Choroid plexus epithelial cell (primary cell): ENCODE measurements at regions not wholly inside any gene's neighbourhood (a gene's known extent, or its start where the extent isn't known, plus 50 kb on each side); places are given as distances from the start of the nearest gene placed in this dataset.

Source experiments
- DNase-seq: peaks from one replicate; pipeline ENCODE4 v3.0.0-alpha.2; 2010; ENCODE audit warnings: low read depth
- H3K4me3 ChIP-seq: 2 replicates; pipeline ENCODE4 v1.5.1; 2011; ENCODE audit warnings: low read depth, mild to moderate bottlenecking, control low read depth, low read length, moderate library complexity
- TF ChIP-seq, protein P1 (sequence below): conservative IDR thresholded peaks from 2 replicates; pipeline ENCODE4 v1.5.1; 2011; ENCODE audit warnings: low read depth, mild to moderate bottlenecking, control low read depth, inconsistent platforms, low read length, moderate library complexity

DNA sequence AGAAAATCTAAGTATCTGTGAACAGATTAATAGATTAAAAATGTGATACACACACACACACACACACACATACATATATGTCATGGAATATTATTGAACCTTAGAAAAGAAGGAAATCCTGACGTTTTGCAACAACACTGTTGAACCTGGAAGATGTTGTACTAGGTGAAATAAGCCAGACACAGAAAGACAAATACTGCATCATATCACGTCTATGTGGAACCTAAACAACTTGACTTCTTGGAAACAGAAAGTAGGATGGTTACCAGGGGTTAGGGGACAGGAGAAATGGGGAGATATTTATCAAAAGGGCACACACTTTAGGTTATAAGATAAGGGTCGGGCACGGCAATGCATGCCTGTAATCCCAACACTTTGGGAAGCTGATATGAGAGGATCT lies 698.4 kb upstream of the ID2 start:
- no peak for DNase-seq
- no peak overlapping the region for H3K4me3 ChIP-seq
- TF ChIP-seq, protein P1, sequence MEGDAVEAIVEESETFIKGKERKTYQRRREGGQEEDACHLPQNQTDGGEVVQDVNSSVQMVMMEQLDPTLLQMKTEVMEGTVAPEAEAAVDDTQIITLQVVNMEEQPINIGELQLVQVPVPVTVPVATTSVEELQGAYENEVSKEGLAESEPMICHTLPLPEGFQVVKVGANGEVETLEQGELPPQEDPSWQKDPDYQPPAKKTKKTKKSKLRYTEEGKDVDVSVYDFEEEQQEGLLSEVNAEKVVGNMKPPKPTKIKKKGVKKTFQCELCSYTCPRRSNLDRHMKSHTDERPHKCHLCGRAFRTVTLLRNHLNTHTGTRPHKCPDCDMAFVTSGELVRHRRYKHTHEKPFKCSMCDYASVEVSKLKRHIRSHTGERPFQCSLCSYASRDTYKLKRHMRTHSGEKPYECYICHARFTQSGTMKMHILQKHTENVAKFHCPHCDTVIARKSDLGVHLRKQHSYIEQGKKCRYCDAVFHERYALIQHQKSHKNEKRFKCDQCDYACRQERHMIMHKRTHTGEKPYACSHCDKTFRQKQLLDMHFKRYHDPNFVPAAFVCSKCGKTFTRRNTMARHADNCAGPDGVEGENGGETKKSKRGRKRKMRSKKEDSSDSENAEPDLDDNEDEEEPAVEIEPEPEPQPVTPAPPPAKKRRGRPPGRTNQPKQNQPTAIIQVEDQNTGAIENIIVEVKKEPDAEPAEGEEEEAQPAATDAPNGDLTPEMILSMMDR = no peak

DNA sequence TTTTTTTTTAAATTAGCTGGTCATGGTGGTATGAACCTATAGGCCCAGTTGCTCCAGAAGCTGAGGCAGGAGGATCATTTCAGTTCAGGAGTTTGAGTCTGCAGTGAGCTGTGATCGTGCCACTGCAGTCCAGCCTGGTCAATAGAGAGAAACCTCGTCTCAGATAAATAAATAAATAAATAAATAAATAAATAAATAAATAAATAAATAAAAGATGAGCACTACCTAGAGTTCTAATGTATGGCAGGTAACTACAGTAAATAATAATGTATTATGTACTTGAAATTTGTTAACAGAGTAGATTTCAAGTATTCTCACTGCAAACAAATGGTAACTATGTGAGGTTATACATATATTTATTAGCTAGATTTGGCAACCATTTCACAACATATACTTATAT lies 697.9 kb upstream of the ID2 start:
- TF ChIP-seq, protein P1 = no peak
- DNase-seq = no peak
- no peak overlapping the region for H3K4me3 ChIP-seq

DNA sequence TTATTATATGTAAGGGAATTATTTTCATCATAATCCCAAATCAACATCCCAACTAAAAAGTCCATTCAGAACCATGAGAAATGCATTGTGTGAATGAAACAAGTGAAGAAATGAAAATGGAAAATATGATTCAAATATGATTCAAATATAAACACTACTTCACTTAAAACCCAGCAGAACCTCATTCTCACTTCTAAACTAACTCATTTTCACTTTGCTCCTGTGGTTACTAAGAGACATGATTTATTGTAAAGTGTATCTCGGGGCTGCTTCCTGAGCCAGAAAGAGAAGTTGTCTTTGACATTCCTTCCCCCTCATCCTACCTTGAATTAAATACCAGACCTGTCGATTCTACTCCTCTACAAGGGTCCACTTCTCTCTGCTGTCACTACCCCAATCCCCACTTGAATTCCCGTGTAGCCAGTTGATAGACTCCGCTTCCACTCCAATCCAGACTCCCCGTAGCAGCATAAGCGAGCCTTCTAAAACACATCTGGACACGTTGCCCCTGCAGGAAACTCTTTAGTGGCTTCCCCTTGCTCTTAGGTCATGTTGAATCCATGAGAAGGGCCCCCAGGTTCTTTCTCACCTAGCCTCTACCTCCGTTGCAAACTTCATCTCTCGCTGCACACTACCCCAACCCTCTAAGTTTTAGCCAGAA lies 697.0 kb upstream of the ID2 start:
- TF ChIP-seq, protein P1 = no peak
- no peak overlapping the region for H3K4me3 ChIP-seq
- no peak for DNase-seq

DNA sequence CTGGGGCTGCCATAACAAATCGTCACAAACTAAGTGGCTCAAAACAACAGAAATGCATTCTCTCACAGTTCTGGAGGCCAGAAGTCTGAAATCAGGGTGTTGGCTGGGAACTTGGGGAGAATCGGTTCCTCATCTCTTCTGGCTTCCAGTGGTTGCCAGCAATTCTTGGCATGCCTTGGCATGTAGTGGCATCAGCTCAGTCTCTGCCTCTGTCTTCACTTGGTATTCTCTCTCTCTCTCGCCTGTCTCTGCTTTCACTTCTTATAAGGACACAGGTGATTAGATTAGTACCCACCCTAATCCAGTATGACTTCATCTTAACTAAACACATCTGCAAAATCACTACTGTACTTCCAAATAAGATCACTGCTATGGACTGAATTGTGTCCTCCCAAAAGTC lies 695.4 kb upstream of the ID2 start:
- TF ChIP-seq, protein P1 = no peak
- H3K4me3 ChIP-seq = no peak overlapping the region
- DNase-seq = no peak

DNA sequence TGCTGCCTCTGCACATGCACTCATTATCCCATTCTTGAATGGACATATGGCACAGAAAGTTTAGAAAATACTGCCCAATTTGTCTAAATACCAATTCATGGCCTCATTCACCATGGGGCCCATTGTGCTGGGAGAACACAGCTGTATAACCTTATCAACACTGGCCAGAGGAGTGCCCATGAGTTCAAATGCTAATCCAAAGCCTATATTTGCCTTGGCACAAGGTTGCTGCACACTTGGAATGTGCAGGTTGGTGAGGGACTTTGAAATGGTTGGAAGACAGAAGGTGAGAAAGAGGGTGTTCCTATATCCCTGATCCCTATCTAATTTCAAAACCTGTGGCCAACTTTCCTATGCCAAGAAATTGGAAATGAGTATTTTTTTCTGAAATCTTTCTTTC lies 693.9 kb upstream of the ID2 start:
- H3K4me3 ChIP-seq = no peak overlapping the region
- DNase-seq = no peak
- TF ChIP-seq, protein P1 = no peak

DNA sequence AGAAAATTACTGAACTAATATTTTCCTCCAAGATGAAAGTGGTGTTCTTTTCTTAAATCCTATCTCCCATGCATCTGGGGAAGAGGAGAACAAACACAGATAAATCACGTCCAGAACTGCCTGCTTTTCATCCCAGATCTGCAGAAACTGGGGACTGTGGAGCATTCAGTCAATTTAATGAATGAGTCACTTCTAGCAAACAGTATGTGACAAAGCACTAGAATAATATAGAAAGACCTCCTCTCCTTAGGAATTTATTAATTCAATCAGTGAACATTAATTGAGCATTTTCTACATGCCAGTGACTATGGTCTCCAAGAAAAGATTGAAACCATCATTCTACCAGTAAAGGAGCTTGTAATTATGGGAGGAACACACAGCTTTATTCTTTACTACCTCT lies 693.4 kb upstream of the ID2 start:
- DNase-seq = no peak
- no peak overlapping the region for H3K4me3 ChIP-seq
- TF ChIP-seq, protein P1 = no peak

DNA sequence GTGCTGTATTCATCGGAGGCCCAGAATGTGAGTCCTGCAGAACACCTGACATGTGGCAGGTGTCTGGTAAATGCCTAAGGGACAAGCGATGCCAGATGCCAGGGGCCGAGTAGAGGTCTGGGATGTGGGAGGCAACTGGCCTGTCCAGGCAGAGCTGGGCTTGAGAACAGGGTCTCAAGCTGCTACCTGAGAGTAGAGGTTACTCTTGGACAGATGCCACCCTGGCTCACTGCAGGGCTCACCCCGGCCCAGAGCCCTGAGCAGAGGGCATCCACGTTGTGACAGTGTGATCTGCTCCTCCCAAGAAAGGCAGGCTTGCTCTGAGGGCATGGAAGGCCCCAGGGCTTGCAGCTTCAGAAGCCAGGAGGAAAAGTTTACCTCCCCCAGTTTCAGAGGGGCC lies 692.0 kb upstream of the ID2 start:
- no peak overlapping the region for H3K4me3 ChIP-seq
- DNase-seq = no peak
- TF ChIP-seq, protein P1 = no peak
